ENCODE measurements at regions not wholly inside any gene's neighbourhood (a gene's known extent, or its start where the extent isn't known, plus 50 kb on each side); places are given as distances from the start of the nearest gene placed in this dataset.
"Not testable (repeated sequence)": the region's sequence is repeated elsewhere in the genome, so short reads cannot be mapped to it uniquely, and the experiment has no call there.

DNA sequence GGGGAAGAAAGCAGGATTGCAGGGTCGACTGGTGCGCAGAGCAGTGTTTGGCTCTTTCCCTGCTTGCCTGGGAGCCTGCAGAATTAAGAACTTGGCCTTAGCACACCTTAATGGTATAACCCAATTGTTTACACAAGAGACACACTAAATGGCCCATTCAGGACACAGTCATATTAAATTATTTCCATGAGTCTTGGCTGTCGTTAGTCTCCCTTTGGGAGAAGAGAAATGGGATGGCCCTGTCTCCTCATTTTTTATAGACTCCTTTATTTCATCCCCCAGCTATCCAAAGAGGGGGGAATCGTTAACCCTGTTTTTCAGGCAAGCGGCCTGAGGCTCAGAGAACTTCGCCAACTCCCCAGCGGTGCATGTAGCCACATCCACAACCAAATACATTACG lies 282.5 kb downstream of the SUCLA2 start:
- no peak for DNase-seq
- no peak for TF ChIP-seq POLR2A (IDR thresholded peaks at IDR 0.05)
- TF ChIP-seq, protein P1, sequence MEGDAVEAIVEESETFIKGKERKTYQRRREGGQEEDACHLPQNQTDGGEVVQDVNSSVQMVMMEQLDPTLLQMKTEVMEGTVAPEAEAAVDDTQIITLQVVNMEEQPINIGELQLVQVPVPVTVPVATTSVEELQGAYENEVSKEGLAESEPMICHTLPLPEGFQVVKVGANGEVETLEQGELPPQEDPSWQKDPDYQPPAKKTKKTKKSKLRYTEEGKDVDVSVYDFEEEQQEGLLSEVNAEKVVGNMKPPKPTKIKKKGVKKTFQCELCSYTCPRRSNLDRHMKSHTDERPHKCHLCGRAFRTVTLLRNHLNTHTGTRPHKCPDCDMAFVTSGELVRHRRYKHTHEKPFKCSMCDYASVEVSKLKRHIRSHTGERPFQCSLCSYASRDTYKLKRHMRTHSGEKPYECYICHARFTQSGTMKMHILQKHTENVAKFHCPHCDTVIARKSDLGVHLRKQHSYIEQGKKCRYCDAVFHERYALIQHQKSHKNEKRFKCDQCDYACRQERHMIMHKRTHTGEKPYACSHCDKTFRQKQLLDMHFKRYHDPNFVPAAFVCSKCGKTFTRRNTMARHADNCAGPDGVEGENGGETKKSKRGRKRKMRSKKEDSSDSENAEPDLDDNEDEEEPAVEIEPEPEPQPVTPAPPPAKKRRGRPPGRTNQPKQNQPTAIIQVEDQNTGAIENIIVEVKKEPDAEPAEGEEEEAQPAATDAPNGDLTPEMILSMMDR (IDR thresholded peaks at IDR 0.05): no peak
- Histone ChIP-seq H3K4me3 (no peak overlapping the region), H3K9me3 (no peaks in the 10 kb centered on the region), H3K36me3 (no peaks in the 10 kb centered on the region), H3K27ac (no peak overlapping the region), H3K27me3 (no peaks in the 10 kb centered on the region), H3K4me1 (no peaks in the 10 kb centered on the region)
- intact Hi-C loops (cut with DNase I; ENCODE audit: low total_unique reads): no loop called here

DNA sequence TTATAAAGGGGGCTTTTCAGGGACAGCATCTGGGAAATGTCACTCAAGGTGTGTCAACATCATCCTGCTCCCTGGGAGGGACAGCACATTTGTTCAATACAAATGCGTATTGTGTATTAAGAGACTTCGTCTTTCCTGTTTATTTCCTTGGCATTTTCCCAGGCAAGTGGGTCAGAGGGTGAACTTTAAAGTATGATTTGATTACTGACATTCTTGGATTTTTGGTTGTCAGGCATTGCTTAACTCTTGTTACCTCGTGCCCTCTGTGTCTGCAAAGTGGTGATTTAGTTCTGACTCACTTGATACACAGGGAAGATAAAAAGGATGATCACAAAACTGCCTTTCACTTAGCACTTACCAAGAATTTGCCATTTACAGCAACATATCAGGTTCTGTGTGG lies 292.7 kb downstream of the SUCLA2 start:
- Histone ChIP-seq H3K9me3 (no peaks in the 10 kb centered on the region), H3K4me1 (no peaks in the 10 kb centered on the region), H3K27me3 (no peaks in the 10 kb centered on the region), H3K36me3 (no peaks in the 10 kb centered on the region), H3K4me3 (no peak overlapping the region), H3K27ac (no peak overlapping the region)
- no peak for DNase-seq
- intact Hi-C loops (cut with DNase I; ENCODE audit: low total_unique reads): no loop called here
- TF ChIP-seq, protein P1 (IDR thresholded peaks at IDR 0.05): no peak
- TF ChIP-seq POLR2A (IDR thresholded peaks at IDR 0.05): no peak

DNA sequence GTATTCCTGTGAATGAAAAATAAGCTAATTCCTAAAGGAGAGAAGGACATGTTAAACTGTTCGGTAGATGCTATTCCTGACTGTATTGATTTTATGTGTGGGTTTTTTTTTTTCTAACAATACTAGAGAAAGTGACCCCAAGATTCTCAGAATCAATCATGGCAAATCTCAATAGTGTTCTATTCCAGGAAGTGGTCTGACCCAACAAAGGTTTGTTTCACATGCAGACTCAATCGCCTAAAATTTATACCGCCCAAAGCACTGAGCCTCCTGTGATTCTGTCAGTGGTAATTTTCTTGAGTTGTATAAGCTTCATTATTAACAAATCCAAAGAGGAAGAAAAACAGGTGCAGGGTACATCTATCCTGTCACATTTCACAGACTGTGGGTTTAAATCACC lies 293.7 kb downstream of the SUCLA2 start:
- no peaks in the 10 kb centered on the region for H3K4me1 ChIP-seq
- no peak overlapping the region for H3K4me3 ChIP-seq
- intact Hi-C loops (cut with DNase I; ENCODE audit: low total_unique reads): no loop called here
- H3K36me3 ChIP-seq: no peaks in the 10 kb centered on the region
- no peak overlapping the region for H3K27ac ChIP-seq
- TF ChIP-seq, protein P1 (IDR thresholded peaks at IDR 0.05): no peak
- DNase-seq: no peak
- no peaks in the 10 kb centered on the region for H3K27me3 ChIP-seq
- no peaks in the 10 kb centered on the region for H3K9me3 ChIP-seq

DNA sequence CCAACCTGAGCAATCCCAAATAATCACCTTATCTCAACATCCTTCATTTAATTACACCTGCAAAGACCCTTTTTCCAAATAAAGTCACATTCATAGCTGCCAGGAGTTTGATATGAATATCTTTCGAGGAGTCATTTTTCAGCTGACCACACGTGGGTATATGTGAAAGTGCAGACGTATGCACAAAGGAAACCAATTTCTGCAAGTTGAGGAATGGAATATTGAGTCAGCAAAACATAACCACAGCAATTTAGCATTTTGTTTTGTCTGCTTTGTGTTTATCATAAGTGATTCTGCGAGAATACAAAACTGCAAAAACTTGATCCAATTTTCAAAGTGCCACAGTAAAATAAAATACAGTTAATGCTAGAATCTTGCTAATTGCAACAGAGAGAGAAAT lies 295.9 kb downstream of the SUCLA2 start:
- intact Hi-C loops (cut with DNase I; ENCODE audit: low total_unique reads): no loop called here
- H3K4me1 ChIP-seq: no peaks in the 10 kb centered on the region
- H3K4me3 ChIP-seq: no peak overlapping the region
- no peaks in the 10 kb centered on the region for H3K36me3 ChIP-seq
- no peak for DNase-seq
- no peaks in the 10 kb centered on the region for H3K9me3 ChIP-seq
- no peaks in the 10 kb centered on the region for H3K27me3 ChIP-seq
- no peak for TF ChIP-seq POLR2A (IDR thresholded peaks at IDR 0.05)
- no peak overlapping the region for H3K27ac ChIP-seq

DNA sequence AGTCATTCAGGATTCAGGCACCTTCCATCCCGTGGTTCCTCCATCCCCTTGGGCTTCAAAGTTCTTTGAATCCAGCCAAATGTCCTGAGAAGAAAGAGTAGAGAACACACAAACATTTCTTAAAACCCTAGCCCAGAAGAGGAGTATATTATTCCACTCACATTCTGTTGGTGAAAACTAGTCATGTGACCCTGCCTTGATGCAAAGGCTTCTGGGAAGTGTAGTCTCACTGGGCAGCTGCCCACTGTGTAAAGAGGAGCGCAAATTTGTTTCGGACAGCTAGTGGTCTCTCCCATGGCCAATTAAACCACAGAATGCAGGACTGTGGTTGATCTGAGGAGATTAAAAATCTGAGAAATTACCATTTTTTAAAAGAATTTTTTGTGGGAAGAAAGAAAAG lies 304.4 kb downstream of the SUCLA2 start:
- DNase-seq: no peak
- TF ChIP-seq POLR2A (IDR thresholded peaks at IDR 0.05): no peak
- TF ChIP-seq, protein P1 (IDR thresholded peaks at IDR 0.05): no peak
- intact Hi-C loops (cut with DNase I; ENCODE audit: low total_unique reads): no loop called here

DNA sequence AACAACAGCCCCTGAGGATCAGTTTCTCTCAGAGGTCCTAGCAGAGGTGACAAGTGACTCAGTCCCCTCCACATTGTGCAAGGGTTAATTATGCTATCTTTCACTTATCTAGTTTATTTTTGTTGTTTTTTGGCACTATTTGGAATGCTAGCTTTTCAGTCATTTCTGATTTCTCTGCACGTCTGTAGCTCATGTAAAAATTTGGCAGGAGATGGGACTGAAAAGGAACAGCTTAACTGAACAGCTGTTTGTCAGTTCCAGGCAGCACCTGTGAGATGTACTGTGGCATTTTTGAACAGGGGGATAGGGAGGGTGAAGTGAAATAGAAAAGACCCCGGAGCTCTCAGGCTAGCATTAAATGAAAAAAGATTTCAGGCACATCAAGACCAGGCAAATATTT lies 313.5 kb downstream of the SUCLA2 start:
- TF ChIP-seq, protein P1 (IDR thresholded peaks at IDR 0.05): no peak
- no peak for TF ChIP-seq POLR2A (IDR thresholded peaks at IDR 0.05)
- Histone ChIP-seq H3K4me3 (no peak overlapping the region), H3K27me3 (no peaks in the 10 kb centered on the region), H3K9me3 (no peaks in the 10 kb centered on the region), H3K36me3 (no peaks in the 10 kb centered on the region), H3K27ac (no peak overlapping the region), H3K4me1 (no peaks in the 10 kb centered on the region)
- no peak for DNase-seq
- intact Hi-C loops (cut with DNase I; ENCODE audit: low total_unique reads): no loop called here

More for the DNA sequence above, 304.4 kb downstream of the SUCLA2 start:
- Histone ChIP-seq H3K9me3 (no peaks in the 10 kb centered on the region), H3K4me3 (no peak overlapping the region), H3K4me1 (no peaks in the 10 kb centered on the region), H3K27me3 (no peaks in the 10 kb centered on the region), H3K27ac (no peak overlapping the region), H3K36me3 (no peaks in the 10 kb centered on the region)

DNA sequence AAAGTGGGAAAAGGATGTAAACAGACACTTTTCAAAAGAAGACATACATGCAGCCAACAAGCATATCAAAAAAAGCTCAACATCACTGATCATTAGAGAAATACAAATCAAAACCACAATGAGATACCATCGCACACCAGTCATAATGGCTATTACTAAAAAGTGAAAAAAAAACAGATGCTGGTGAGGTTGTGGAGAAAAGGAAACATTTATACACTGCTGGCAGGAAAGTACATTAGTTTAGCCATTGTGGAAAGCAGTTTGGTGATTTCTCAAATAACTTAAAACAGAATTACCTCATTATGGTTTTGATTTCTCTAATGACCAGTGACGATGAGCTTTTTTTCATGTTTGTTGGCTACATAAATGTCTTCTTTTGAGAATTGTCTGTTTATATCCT lies 315.9 kb downstream of the SUCLA2 start:
- intact Hi-C loops (cut with DNase I; ENCODE audit: low total_unique reads); H3K27me3 ChIP-seq; H3K36me3 ChIP-seq; DNase-seq; H3K27ac ChIP-seq; H3K4me3 ChIP-seq; H3K9me3 ChIP-seq; H3K4me1 ChIP-seq: not testable (repeated sequence)
